Panc1 (cell line): ENCODE measurements at regions not wholly inside any gene's neighbourhood (a gene's known extent, or its start where the extent isn't known, plus 50 kb on each side); places are given as distances from the start of the nearest gene placed in this dataset.

Experiments
- ATAC-seq: fragments of 200-7000 bp; cut with Tn5 transposase; 2 replicates; pipeline ENCODE4 v1.9.1; 2020; ENCODE audit warnings: mild to moderate bottlenecking, moderate library complexity
- BruUV-seq: library from RNA; stranded (reverse); fragments of 400-500 nt; replicated peaks from 2 replicates; lab custom pipeline; 2021; lab: Mats Ljungman, UMichigan
- CTCF ChIA-PET: fragments of 300-600 bp; sonication (Branson Sonifier 250); formaldehyde crosslinking; loops from one replicate; lab custom pipeline; 2022; ENCODE audit warnings: antibody characterized with exemption; lab: Charles Lee
- POLR2A ChIA-PET: fragments of 300-600 bp; sonication (Branson Sonifier 250); formaldehyde crosslinking; loops from one replicate; lab custom pipeline; 2022; ENCODE audit warnings: antibody characterized with exemption; lab: Charles Lee
- DNase-seq: peaks from one replicate; pipeline ENCODE4 v3.0.0-alpha.2; 2010; ENCODE audit warnings: low read depth, low spot score
- H3K27ac ChIP-seq: 2 replicates; pipeline ENCODE4 v1.5.1; 2011; ENCODE audit warnings: mild to moderate bottlenecking, low read length, inconsistent platforms
- H3K27me3 ChIP-seq: fragments of 200-500 bp; sonication (Bioruptor generic); 2 replicates; pipeline ENCODE4 v1.6.0; 2014; ENCODE audit warnings: low read length, inconsistent platforms; ENCODE audit not compliant: control insufficient read depth, insufficient read depth
- H3K36me3 ChIP-seq: fragments of 200-500 bp; sonication (Bioruptor generic); 2 replicates; pipeline ENCODE4 v1.5.1; 2014; ENCODE audit warnings: inconsistent platforms, mild to moderate bottlenecking, low read length, moderate library complexity; ENCODE audit not compliant: control insufficient read depth, insufficient read depth
- H3K4me1 ChIP-seq: 2 replicates; pipeline ENCODE4 v1.5.1; 2011; ENCODE audit warnings: inconsistent platforms, mild to moderate bottlenecking, low read length, moderate library complexity; ENCODE audit not compliant: control insufficient read depth, insufficient read depth
- H3K4me3 ChIP-seq, 2 experiments: 2 replicates each; pipeline ENCODE4 v1.5.1; 2011 to 2012; ENCODE audit warnings: low read depth in 2 of 2, low read length in 2 of 2, mild to moderate bottlenecking in 2 of 2, inconsistent platforms in 1 of 2, moderate library complexity in 1 of 2
- H3K9me3 ChIP-seq: fragments of 200-500 bp; sonication (Bioruptor generic); 2 replicates; pipeline ENCODE4 v1.5.1; 2014; ENCODE audit warnings: low read depth, mild to moderate bottlenecking, inconsistent platforms, low read length, moderate library complexity; ENCODE audit not compliant: control insufficient read depth, insufficient read depth
- CTCF ChIP-seq: fragments of 450-650 bp; IDR thresholded peaks from 2 replicates; pipeline ENCODE4 v1.5.1; 2017; ENCODE audit warnings: mild to moderate bottlenecking
- POLR2AphosphoS5 ChIP-seq: IDR thresholded peaks from 2 replicates; pipeline ENCODE4 v1.6.1; 2012; ENCODE audit warnings: mild to moderate bottlenecking, low read depth, low read length, moderate library complexity
- REST ChIP-seq, 2 experiments: IDR thresholded peaks; 2 replicates each; pipeline ENCODE4 v1.6.1; 2011 to 2012; ENCODE audit warnings: low read depth in 2 of 2, control low read depth in 1 of 2, low read length in 1 of 2, mild to moderate bottlenecking in 1 of 2, moderate library complexity in 1 of 2; ENCODE audit not compliant: insufficient read depth in 1 of 2
- SIN3A ChIP-seq: IDR thresholded peaks from 2 replicates; pipeline ENCODE4 v1.6.1; 2012; ENCODE audit warnings: low read depth, mild to moderate bottlenecking, low read length, moderate library complexity, borderline replicate concordance; ENCODE audit not compliant: insufficient read depth
- TCF7L2 ChIP-seq: IDR thresholded peaks from 2 replicates; pipeline ENCODE4 v1.6.1; 2011; ENCODE audit warnings: mild to moderate bottlenecking, low read depth, low read length, inconsistent platforms
- in situ Hi-C: cut with HindIII; loops from 2 replicates; pipeline ENCODE4 v1.10.0; 2016; ENCODE audit warnings: low sequenced_read_pairs, low pct_unique_long_range_greater_than_20kb
- intact Hi-C: fragments of 100-400 bp; cut with micrococcal nuclease; formaldehyde crosslinking; loops from one replicate; pipeline ENCODE4 v1.10.0; 2022; ENCODE audit not compliant: unreplicated experiment

- DNase-seq (no peak), ATAC-seq (no peak)
- Histone ChIP-seq H3K27me3 (no peaks in the 10 kb centered on the region), H3K36me3 (no peaks in the 10 kb centered on the region), H3K27ac (no peak overlapping the region), H3K9me3 (no peaks in the 10 kb centered on the region), H3K4me1 (no peaks in the 10 kb centered on the region), H3K4me3 (no peak overlapping the region)
- no peak for TF ChIP-seq CTCF
- intact Hi-C loops, result no loop called here
- in situ Hi-C loops, result no loop called here
- no TSS peak for BruUV-seq
- CTCF ChIA-PET, result no interaction called here
- POLR2A ChIA-PET, result no interaction called here
Measured at GRCh38 chr2:144132357-144132756, 387.6 kb downstream of the ZEB2 start.

GRCh38 chr2:144131042-144131441, 388.9 kb downstream of the ZEB2 start:
- ChIA-PET CTCF (no interaction called here), POLR2A (interaction anchor here (0.6 kb wide), 1 partner anchor 383 kb away, joined by 16 read pairs; no protein-coding TSS in a partner anchor)
- no peak for ATAC-seq
- Histone ChIP-seq H3K9me3 (no peaks in the 10 kb centered on the region), H3K4me3 (no peak overlapping the region), H3K27ac (no peak overlapping the region), H3K27me3 (no peaks in the 10 kb centered on the region), H3K36me3 (no peaks in the 10 kb centered on the region), H3K4me1 (no peaks in the 10 kb centered on the region)
- in situ Hi-C loops, result no loop called here
- BruUV-seq, result no TSS peak
- TF ChIP-seq TCF7L2 (no peak), SIN3A (no peak), CTCF (no peak), REST (IDR thresholded peaks at IDR 0.05; ENCODE audit: insufficient read depth in 1 of 2, low read depth in 2 of 2, low read length in 1 of 2) (no peak), POLR2AphosphoS5 (no peak)
- intact Hi-C loops, result no loop called here
- DNase-seq, result peak; percentile 7
